PC-3 (cell line): ENCODE measurements at regions not wholly inside any gene's neighbourhood (a gene's known extent, or its start where the extent isn't known, plus 50 kb on each side); places are given as distances from the start of the nearest gene placed in this dataset.

Source experiments
- ATAC-seq: fragments of 200-7000 bp; cut with Tn5 transposase; 2 replicates; pipeline ENCODE4 v1.9.1; 2020; ENCODE audit warnings: mild to moderate bottlenecking, moderate library complexity
- BruUV-seq: library from RNA; stranded (reverse); fragments of 400-500 nt; replicated peaks from 2 replicates; lab custom pipeline; 2021; lab: Mats Ljungman, UMichigan
- CTCF ChIA-PET: fragments of 300-600 bp; sonication (Branson Sonifier 250); formaldehyde crosslinking; loops from one replicate; lab custom pipeline; 2022; ENCODE audit warnings: antibody characterized with exemption; lab: Charles Lee
- POLR2A ChIA-PET: fragments of 300-600 bp; sonication (Branson Sonifier 250); formaldehyde crosslinking; loops from one replicate; lab custom pipeline; 2022; ENCODE audit warnings: antibody characterized with exemption; ENCODE audit not compliant: unreplicated experiment; lab: Charles Lee
- DNase-seq: peaks from one replicate; pipeline ENCODE4 v3.0.0-alpha.2; 2015
- H2AFZ ChIP-seq: fragments of 300-600 bp; sonication (generic); 2 replicates; pipeline ENCODE4 v1.6.0; 2016; ENCODE audit warnings: antibody characterized with exemption, low read length
- H3F3A ChIP-seq: fragments of 300-600 bp; sonication (generic); one replicate; pipeline ENCODE4 v1.6.0; 2017; ENCODE audit warnings: antibody characterized with exemption, low read length, control low read depth, mild to moderate bottlenecking; ENCODE audit not compliant: unreplicated experiment
- H3K27ac ChIP-seq: fragments of 300-600 bp; sonication (generic); 2 replicates; pipeline ENCODE4 v1.5.1; 2016; ENCODE audit warnings: mild to moderate bottlenecking, low read length
- H3K27me3 ChIP-seq: fragments of 300-600 bp; sonication (generic); 2 replicates; pipeline ENCODE4 v1.6.1; 2016; ENCODE audit warnings: low read length, mixed read lengths
- H3K36me3 ChIP-seq: fragments of 300-600 bp; sonication (generic); 2 replicates; pipeline ENCODE4 v1.6.1; 2016; ENCODE audit warnings: low read depth, mixed run types, low read length, mixed read lengths
- H3K4me1 ChIP-seq: fragments of 300-600 bp; sonication (generic); 2 replicates; pipeline ENCODE4 v1.5.1; 2016; ENCODE audit warnings: low read length; ENCODE audit not compliant: insufficient read depth
- H3K4me2 ChIP-seq: fragments of 300-600 bp; sonication (generic); 2 replicates; pipeline ENCODE4 v1.6.0; 2016; ENCODE audit warnings: low read length
- H3K4me3 ChIP-seq: fragments of 300-600 bp; sonication (generic); 2 replicates; pipeline ENCODE4 v1.5.1; 2016; ENCODE audit warnings: mild to moderate bottlenecking, low read length, mixed read lengths
- H3K79me2 ChIP-seq: fragments of 300-600 bp; sonication (generic); 2 replicates; pipeline ENCODE4 v1.6.1; 2017; ENCODE audit warnings: low read length, mixed read lengths
- H3K9ac ChIP-seq: fragments of 300-600 bp; sonication (generic); 2 replicates; pipeline ENCODE4 v1.6.0; 2016; ENCODE audit warnings: mild to moderate bottlenecking, low read length
- H3K9me2 ChIP-seq: fragments of 300-600 bp; sonication (generic); replicated peaks from 2 replicates; pipeline ENCODE4 v1.6.1; 2016; ENCODE audit warnings: mixed run types, low read length, mixed read lengths
- H3K9me3 ChIP-seq: fragments of 300-600 bp; sonication (generic); 2 replicates; pipeline ENCODE4 v1.6.1; 2016; ENCODE audit warnings: low read length, mixed read lengths
- H4K20me1 ChIP-seq: fragments of 300-600 bp; sonication (generic); 2 replicates; pipeline ENCODE4 v1.6.1; 2016; ENCODE audit warnings: low read length, mixed read lengths
- CTCF ChIP-seq: fragments of 300-600 bp; sonication (generic); conservative IDR thresholded peaks from 2 replicates; pipeline ENCODE4 v1.5.1; 2017; ENCODE audit warnings: antibody characterized with exemption, low read depth, mild to moderate bottlenecking, low read length
- EZH2 ChIP-seq: fragments of 300-600 bp; sonication (generic); IDR thresholded peaks from one replicate; pipeline ENCODE4 v1.6.1; 2017; ENCODE audit warnings: antibody characterized with exemption, mild to moderate bottlenecking, low read length; ENCODE audit not compliant: unreplicated experiment
- EZH2phosphoT487 ChIP-seq: fragments of 300-600 bp; sonication (generic); IDR thresholded peaks from 2 replicates; pipeline ENCODE4 v1.6.1; 2018; ENCODE audit warnings: mild to moderate bottlenecking, antibody characterized with exemption, low read length, borderline replicate concordance
- intact Hi-C: fragments of 100-400 bp; cut with micrococcal nuclease; formaldehyde crosslinking; loops from 2 replicates; pipeline ENCODE4 v1.9.0; 2023

GRCh38 chr14:104422837-104423681, 156.5 kb upstream of the C14orf180 start:
- BruUV-seq, result no TSS peak
- intact Hi-C loops, result no loop called here
- TF ChIP-seq CTCF (no peak), EZH2 (no peak), EZH2phosphoT487 (no peak)
- no peak overlapping the region for H3K4me3 ChIP-seq
- POLR2A ChIA-PET, result no interaction called here
- DNase-seq (no peak), ATAC-seq (no peak)
- H3K79me2 ChIP-seq, result no peaks in the 10 kb centered on the region
- H3K9me3 ChIP-seq, result no peaks in the 10 kb centered on the region
- H3K4me2 ChIP-seq, result no peak overlapping the region
- H3F3A ChIP-seq, result no peaks in the 10 kb centered on the region
- H3K27ac ChIP-seq, result no peak overlapping the region
- H3K9ac ChIP-seq, result no peak overlapping the region
- H3K4me1 ChIP-seq, result no peaks in the 10 kb centered on the region
- CTCF ChIA-PET, result no interaction called here
- peaks cover 54% of the 10 kb centered on the region for H3K27me3 ChIP-seq
- no peaks in the 10 kb centered on the region for H3K36me3 ChIP-seq
- H2AFZ ChIP-seq, result no peak overlapping the region
- H3K9me2 ChIP-seq, result no peaks in the 10 kb centered on the region
- H4K20me1 ChIP-seq, result no peaks in the 10 kb centered on the region

GRCh38 chr14:104423701-104424405, 155.7 kb upstream of the C14orf180 start:
- DNase-seq (no peak), ATAC-seq (no peak)
- Histone ChIP-seq H2AFZ (no peak overlapping the region), H3K4me2 (no peak overlapping the region), H3F3A (no peaks in the 10 kb centered on the region), H3K4me3 (no peak overlapping the region), H3K9me2 (no peaks in the 10 kb centered on the region), H3K9me3 (no peaks in the 10 kb centered on the region), H3K4me1 (no peaks in the 10 kb centered on the region), H4K20me1 (no peaks in the 10 kb centered on the region), H3K79me2 (no peaks in the 10 kb centered on the region), H3K9ac (no peak overlapping the region), H3K27ac (no peak overlapping the region), H3K27me3 (peaks cover 54% of the 10 kb centered on the region), H3K36me3 (no peaks in the 10 kb centered on the region)
- ChIA-PET CTCF (no interaction called here), POLR2A (no interaction called here)
- BruUV-seq, result no TSS peak
- intact Hi-C loops, result no loop called here
- no peak for TF ChIP-seq EZH2
- no peak for TF ChIP-seq CTCF
- no peak for TF ChIP-seq EZH2phosphoT487
